ENCODE measurements at regions not wholly inside any gene's neighbourhood (a gene's known extent, or its start where the extent isn't known, plus 50 kb on each side); places are given as distances from the start of the nearest gene placed in this dataset.

GRCh38 chr13:44690376-44690775, 114.2 kb upstream of the TSC22D1 start:
- DNase-seq (ENCODE audit: low spot score) (no peak), FAIRE-seq (no peak), ATAC-seq (no peak)
- POLR2A ChIA-PET = no interaction called here
- in situ Hi-C loops (cut with HindIII; ENCODE audit: extremely low pct_ligation_motif_present, low pct_unique_long_range_greater_than_20kb) = no loop called here
- no TSS peak for BruUV-seq (replicated peaks)
- no peaks in the 10 kb centered on the region for H3K79me2 ChIP-seq (ENCODE audit: insufficient read depth, low read length)
- no peaks in the 10 kb centered on the region for H3K9me3 ChIP-seq (ENCODE audit: low read length)
- no peak overlapping the region for H2AFZ ChIP-seq (ENCODE audit: low read length)
- no peaks in the 10 kb centered on the region for H3K4me1 ChIP-seq (ENCODE audit: insufficient read depth, low read length)
- H3K9ac ChIP-seq (ENCODE audit: insufficient read depth, low read depth, low read length) = no peak overlapping the region
- no peak overlapping the region for H3K4me3 ChIP-seq (replicated peaks in 1 of 3; ENCODE audit: insufficient read depth in 1 of 3, low read depth in 2 of 3, low read length in 3 of 3)
- peaks cover 0 to 1% of the 10 kb centered on the region in 2 experiments; a peak in 1 of 5 replicates for H3K27me3 ChIP-seq (ENCODE audit: control insufficient read depth in 1 of 2, insufficient read depth in 2 of 2, low read length in 2 of 2)
- CTCF ChIA-PET (ENCODE audit: low intra/inter-chr PET ratio, low total read pairs) = no interaction called here
- no peaks in the 10 kb centered on the region for H4K20me1 ChIP-seq (ENCODE audit: insufficient read depth, low read length)
- TF ChIP-seq, protein P1, sequence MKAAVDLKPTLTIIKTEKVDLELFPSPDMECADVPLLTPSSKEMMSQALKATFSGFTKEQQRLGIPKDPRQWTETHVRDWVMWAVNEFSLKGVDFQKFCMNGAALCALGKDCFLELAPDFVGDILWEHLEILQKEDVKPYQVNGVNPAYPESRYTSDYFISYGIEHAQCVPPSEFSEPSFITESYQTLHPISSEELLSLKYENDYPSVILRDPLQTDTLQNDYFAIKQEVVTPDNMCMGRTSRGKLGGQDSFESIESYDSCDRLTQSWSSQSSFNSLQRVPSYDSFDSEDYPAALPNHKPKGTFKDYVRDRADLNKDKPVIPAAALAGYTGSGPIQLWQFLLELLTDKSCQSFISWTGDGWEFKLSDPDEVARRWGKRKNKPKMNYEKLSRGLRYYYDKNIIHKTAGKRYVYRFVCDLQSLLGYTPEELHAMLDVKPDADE (CRISPR knock-in tag; IDR thresholded peaks at IDR 0.05) = no peak
- TF ChIP-seq, protein P2, sequence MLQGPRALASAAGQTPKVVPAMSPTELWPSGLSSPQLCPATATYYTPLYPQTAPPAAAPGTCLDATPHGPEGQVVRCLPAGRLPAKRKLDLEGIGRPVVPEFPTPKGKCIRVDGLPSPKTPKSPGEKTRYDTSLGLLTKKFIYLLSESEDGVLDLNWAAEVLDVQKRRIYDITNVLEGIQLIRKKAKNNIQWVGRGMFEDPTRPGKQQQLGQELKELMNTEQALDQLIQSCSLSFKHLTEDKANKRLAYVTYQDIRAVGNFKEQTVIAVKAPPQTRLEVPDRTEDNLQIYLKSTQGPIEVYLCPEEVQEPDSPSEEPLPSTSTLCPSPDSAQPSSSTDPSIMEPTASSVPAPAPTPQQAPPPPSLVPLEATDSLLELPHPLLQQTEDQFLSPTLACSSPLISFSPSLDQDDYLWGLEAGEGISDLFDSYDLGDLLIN (CRISPR knock-in tag; IDR thresholded peaks at IDR 0.05; ENCODE audit: borderline replicate concordance) = no peak
- TF ChIP-seq ZNF749 (CRISPR knock-in tag; IDR thresholded peaks at IDR 0.05; ENCODE audit: borderline replicate concordance) (no peak), SRF (IDR thresholded peaks at IDR 0.05; ENCODE audit: low read depth, low read length) (no peak), KLF16 (CRISPR knock-in tag; IDR thresholded peaks at IDR 0.05) (no peak), ZBTB21 (CRISPR knock-in tag; IDR thresholded peaks at IDR 0.05) (no peak), ISL2 (CRISPR knock-in tag; IDR thresholded peaks at IDR 0.05) (no peak), ZNF570 (CRISPR knock-in tag; IDR thresholded peaks at IDR 0.05; ENCODE audit: borderline replicate concordance) (no peak), ZNF282 (IDR thresholded peaks at IDR 0.05; ENCODE audit: partially characterized antibody) (no peak)
- intact Hi-C loops (cut with micrococcal nuclease; ENCODE audit: unreplicated experiment) = no loop called here
- H3K27ac ChIP-seq (ENCODE audit: extremely low read length, insufficient read depth, low read length) = no peak overlapping the region
- whole genome bisulfite sequencing (ENCODE audit: low lambda C conversion rate) = 75% methylated on average over 4 of the region's 5 CpGs
- H3K4me2 ChIP-seq (ENCODE audit: low read depth, low read length) = no peak overlapping the region
- no peaks in the 10 kb centered on the region for H3K36me3 ChIP-seq (replicated peaks in 1 of 2; ENCODE audit: control insufficient read depth in 1 of 2, insufficient read depth in 2 of 2, low read length in 2 of 2)
